ENCODE measurements at regions not wholly inside any gene's neighbourhood (a gene's known extent, or its start where the extent isn't known, plus 50 kb on each side); places are given as distances from the start of the nearest gene placed in this dataset.

- no peak for ATAC-seq
- TF ChIP-seq TOX (CRISPR knock-in tag; IDR thresholded peaks at IDR 0.05; ENCODE audit: borderline replicate concordance): no peak
- no peak for TF ChIP-seq POU6F1 (CRISPR knock-in tag; IDR thresholded peaks at IDR 0.05; ENCODE audit: borderline replicate concordance, low read depth)
- TF ChIP-seq PPARA (CRISPR knock-in tag; IDR thresholded peaks at IDR 0.05; ENCODE audit: borderline replicate concordance): no peak
- no peak for TF ChIP-seq OSR1 (CRISPR knock-in tag; IDR thresholded peaks at IDR 0.05)
- no peak for TF ChIP-seq PATZ1 (CRISPR knock-in tag; IDR thresholded peaks at IDR 0.05; ENCODE audit: borderline replicate concordance)
- TF ChIP-seq ZFP30 (CRISPR knock-in tag; IDR thresholded peaks at IDR 0.05): no peak
- no peak for TF ChIP-seq ARNTL (CRISPR knock-in tag; IDR thresholded peaks at IDR 0.05; ENCODE audit: borderline replicate concordance, low read depth)
- TF ChIP-seq SNAI2 (CRISPR knock-in tag; IDR thresholded peaks at IDR 0.05): no peak
- TF ChIP-seq ESRRG (CRISPR knock-in tag; IDR thresholded peaks at IDR 0.05): no peak
- no peak for TF ChIP-seq ISL1 (CRISPR knock-in tag; IDR thresholded peaks at IDR 0.05)
- no peak for TF ChIP-seq ZNF565 (CRISPR knock-in tag; conservative IDR thresholded peaks at IDR 0.05; ENCODE audit: low read depth)
Measured at GRCh38 chrX:9127986-9128385, 94.1 kb upstream of the FAM9B start.

DNA sequence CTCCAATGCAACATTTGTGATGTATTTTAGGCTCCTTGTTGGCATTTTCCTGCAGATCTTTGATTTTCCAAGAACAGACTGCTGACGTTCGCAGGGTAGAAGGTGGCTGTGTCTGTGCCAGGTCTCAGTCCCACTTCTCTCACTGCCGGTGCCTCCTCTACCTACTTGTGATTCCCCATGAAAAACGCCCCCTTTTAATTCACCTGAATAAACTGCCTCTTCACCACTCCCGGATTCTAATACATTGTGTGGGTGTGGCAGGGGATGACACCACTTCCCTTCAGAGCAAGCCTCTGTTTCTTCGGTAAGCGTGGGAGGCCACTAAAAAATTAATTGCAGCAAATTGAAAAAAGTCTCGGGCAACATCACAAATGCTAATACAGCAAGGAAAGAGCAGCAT is 96.1 kb upstream of the FAM9B start:
- ATAC-seq: no peak
- no peak for TF ChIP-seq ZNF70 (CRISPR knock-in tag; IDR thresholded peaks at IDR 0.05)
- TF ChIP-seq, protein P1, sequence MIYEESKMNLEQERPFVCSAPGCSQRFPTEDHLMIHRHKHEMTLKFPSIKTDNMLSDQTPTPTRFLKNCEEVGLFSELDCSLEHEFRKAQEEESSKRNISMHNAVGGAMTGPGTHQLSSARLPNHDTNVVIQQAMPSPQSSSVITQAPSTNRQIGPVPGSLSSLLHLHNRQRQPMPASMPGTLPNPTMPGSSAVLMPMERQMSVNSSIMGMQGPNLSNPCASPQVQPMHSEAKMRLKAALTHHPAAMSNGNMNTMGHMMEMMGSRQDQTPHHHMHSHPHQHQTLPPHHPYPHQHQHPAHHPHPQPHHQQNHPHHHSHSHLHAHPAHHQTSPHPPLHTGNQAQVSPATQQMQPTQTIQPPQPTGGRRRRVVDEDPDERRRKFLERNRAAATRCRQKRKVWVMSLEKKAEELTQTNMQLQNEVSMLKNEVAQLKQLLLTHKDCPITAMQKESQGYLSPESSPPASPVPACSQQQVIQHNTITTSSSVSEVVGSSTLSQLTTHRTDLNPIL (CRISPR knock-in tag; IDR thresholded peaks at IDR 0.05; ENCODE audit: low read depth): no peak

DNA sequence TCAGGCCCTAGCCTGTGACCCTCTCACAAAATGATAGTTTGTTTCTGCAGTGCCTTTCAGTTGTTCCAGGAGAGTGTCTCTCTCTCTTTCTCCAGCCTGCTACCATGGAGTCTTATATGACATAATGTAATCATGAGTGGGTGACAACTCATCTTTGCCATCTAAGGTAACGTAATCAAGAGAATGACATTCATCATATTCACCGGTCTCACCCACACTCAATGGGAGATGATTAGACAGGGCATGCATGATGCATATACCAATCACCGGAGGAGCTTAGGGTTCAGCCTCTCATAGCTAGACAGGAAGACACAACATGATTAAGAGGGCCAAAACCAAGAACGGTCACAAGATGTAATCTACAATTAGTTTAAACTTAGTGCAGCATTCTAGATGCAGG is 97.1 kb upstream of the FAM9B start:
- TF ChIP-seq, protein P1 (CRISPR knock-in tag; IDR thresholded peaks at IDR 0.05; ENCODE audit: low read depth): no peak
- TF ChIP-seq OSR1 (CRISPR knock-in tag; IDR thresholded peaks at IDR 0.05): no peak
- TF ChIP-seq GLIS3 (CRISPR knock-in tag; IDR thresholded peaks at IDR 0.05): no peak
- TF ChIP-seq BACH2 (CRISPR knock-in tag; IDR thresholded peaks at IDR 0.05; ENCODE audit: borderline replicate concordance): no peak
- ATAC-seq: no peak

- TF ChIP-seq ARNTL (CRISPR knock-in tag; IDR thresholded peaks at IDR 0.05; ENCODE audit: borderline replicate concordance, low read depth) (no peak), POU6F1 (CRISPR knock-in tag; IDR thresholded peaks at IDR 0.05; ENCODE audit: borderline replicate concordance, low read depth) (no peak), ZNF8 (CRISPR knock-in tag; IDR thresholded peaks at IDR 0.05) (no peak), TCF4 (CRISPR knock-in tag; IDR thresholded peaks at IDR 0.05; ENCODE audit: borderline replicate concordance) (no peak), ZNF70 (CRISPR knock-in tag; IDR thresholded peaks at IDR 0.05) (no peak), GLIS3 (CRISPR knock-in tag; IDR thresholded peaks at IDR 0.05) (no peak), SNAI2 (CRISPR knock-in tag; IDR thresholded peaks at IDR 0.05) (no peak)
- TF ChIP-seq, protein P1 (CRISPR knock-in tag; IDR thresholded peaks at IDR 0.05; ENCODE audit: low read depth): no peak
- ATAC-seq: no peak
Measured at GRCh38 chrX:9132036-9132638, 98.2 kb upstream of the FAM9B start.
